Endothelial cell of hepatic sinusoid (primary cell): ENCODE measurements at regions not wholly inside any gene's neighbourhood (a gene's known extent, or its start where the extent isn't known, plus 50 kb on each side); places are given as distances from the start of the nearest gene placed in this dataset.
"Not testable (repeated sequence)": the region's sequence is repeated elsewhere in the genome, so short reads cannot be mapped to it uniquely, and the experiment has no call there.

Experiments used
- in situ Hi-C: cut with HindIII; loops from 2 replicates; pipeline ENCODE4 v1.10.0; 2017; ENCODE audit warnings: low sequenced_read_pairs

DNA sequence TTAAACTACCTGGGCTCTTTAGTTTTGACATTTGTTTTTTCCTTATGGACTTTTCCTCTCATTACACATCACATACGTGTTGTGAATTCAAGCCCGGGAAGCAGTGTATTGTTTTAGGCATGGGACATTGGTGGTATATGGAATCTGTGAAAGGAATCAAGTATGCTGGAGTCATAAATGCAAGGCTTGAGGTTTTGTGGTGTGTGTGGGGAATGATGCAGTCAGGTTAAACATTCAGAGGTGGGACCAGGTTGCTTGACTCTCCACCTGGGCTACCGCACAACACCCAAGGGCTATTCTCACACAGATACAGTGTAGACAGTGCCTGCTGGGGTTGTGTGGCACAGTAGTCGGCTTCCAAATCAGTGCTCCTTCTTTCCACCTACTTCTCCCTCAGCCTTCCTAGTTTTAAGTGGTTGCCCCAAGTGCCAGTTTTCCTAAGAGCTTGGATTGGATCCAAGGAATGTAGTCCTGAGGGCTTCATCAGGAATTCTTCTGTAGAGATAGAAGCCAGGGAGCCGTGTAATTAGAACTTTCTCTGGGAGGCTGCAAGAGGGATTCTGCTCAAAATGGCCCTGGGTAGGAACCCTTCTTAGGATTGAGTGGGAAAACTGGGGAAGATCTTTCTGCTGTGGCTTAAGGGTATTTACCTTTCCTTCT is 243.7 kb downstream of the C12orf75 start:
- in situ Hi-C loops, result no loop called here

DNA sequence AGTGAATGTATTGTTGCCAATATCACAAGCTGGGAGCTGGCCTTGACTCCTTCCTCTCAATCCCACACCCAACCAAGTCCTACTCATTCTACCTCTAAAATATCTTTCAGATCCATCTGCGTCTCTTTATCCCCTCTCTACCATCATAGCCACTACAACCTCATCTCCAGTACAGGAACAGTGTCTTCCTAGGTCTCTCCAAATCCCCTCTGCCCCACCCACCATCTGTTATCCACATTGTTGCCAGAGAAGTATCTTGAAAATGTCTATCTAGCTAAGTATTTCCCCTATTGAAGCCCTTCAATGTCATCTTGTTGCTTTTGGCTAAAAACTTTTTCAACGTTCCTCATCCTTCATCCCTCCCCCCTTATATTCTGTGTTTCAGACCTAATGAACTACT is 244.7 kb downstream of the C12orf75 start:
- in situ Hi-C loops, result no loop called here

DNA sequence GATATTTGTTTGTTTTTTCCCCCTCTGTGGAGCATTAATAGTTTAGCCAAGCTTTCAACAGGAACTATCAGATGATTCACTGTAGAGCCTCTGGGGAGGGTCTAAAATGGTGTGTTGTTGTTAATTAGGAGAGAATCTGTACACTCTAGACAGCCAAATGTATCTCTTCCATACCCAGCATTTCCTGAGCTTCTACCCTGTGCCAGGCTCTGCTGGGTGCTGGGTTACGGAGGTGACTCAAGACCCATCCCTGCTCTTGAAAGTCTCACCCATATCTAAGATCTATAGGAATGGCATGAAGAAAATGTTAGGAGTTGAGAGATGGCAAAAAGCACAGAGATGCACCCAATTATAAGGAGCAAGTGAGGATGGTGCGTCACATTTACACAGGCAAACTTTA is 245.8 kb downstream of the C12orf75 start:
- in situ Hi-C loops, result no loop called here

DNA sequence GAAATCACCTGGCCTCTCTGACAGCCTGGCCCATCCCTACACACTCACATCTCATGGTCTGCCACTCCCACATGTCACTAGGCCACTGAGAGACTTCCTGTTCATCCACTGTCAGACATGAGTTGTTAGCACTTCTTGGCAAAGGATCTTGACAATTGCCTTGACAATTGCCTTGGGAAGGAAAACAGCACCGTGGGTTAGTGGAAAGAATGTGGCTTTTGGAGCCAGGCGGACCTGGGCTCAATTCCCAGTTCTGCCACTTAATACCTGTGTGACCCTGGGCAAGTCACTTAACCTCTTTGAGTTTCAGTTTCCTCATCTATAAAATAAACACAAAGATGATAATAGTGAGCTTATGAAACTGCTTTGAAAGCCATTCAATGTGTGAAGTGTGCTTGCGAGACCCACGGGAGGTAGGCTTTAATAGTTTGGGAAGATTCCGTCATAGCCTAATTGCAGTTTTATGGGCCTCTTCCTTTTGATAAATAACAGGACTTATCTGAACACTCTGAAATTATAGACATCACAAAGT is 250.4 kb downstream of the C12orf75 start:
- in situ Hi-C loops, result no loop called here

DNA sequence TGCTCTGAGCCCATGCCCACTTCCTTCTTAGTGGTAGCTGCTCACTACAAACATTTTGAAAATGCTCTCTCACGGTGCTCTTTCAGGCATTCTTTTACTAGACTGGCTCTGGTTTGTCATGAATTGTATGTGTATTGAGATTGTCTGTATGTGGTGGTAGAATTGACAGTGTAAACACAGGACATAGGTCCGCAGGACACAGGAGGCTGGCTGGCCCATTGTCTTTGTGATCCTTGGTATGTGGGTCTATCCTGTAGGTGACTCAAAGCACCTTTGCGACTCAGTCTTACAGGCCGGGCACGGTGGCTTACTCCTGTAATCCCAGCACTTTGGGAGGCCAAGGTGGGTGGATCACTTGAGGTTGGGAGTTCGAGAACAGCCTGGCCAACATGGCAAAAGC is 250.9 kb downstream of the C12orf75 start:
- in situ Hi-C loops, result no loop called here

DNA sequence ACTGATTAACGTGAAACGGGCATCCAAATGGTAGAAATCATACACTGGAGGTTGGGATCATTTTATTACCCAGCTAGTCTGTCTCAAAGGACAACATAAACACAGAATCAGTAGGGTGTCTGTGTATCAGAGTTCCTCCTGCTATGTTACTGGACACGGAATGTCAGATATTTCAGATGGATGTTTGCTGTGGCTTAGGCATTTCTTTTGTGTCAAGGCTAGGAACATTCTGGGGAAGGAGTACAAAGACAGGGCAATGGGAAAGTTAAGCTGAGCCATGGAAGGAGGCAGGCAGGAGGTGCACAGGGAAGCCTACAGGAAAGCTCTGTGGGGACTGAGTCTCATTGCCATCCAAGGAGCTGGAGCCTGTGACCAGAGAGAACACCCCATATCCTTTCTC is 254.6 kb downstream of the C12orf75 start:
- in situ Hi-C loops, result no loop called here

DNA sequence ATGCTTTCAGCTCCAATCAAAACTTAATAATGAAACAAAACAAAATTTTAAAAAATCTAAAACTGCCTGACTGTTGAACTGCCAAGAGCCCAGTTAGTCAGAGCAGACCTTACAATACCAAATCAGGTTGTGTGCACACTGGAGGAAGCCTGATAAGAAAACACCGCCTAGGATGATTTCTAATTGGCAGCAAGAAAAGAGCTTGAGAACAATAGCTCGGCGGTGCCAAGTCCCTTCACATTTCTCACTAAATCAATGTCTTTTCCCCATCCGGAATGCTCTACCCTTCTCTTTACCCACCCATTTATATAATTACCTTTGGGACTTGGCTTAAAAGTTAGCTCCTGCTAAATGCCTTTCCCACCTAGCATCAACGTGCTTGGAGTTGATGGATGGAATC is 256.7 kb downstream of the C12orf75 start:
- in situ Hi-C loops, result no loop called here

DNA sequence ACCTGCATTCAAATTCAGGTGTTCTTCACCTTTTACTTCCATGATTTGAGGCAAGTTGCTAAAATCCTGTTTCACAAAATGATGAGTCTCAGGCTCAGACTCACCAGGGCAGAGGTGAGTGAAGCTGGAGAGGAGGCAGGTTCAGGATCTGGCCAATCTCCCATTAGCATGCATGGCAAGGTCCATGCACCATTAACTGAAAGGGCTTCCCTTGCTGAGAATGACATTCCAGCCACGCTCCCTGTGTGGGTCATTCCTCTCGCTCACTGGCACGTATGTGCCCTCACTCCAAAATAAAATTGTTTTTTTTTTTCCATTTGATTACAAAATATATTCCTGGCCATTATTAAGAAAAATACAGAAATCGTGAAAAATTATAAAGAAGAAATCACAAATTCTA is 257.6 kb downstream of the C12orf75 start:
- in situ Hi-C loops, result no loop called here

DNA sequence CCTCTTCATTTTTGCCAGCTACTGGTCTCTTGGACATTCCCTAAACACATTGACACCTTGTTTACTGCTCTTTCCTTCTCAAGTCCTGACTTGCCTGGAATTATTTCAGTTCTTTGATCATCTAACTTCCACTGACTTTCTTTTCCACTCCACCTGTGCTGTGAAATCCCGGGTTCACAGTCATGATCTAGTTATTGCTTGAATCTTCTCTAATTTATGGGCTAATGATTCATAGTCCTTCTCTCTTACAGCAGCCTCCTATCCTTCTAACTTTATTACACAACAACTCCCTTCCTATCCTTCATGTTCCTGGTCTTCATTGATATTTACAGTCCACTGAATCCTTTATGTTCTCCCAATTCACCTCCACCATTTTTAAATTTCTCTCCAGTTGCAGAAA is 260.1 kb downstream of the C12orf75 start:
- in situ Hi-C loops, result no loop called here

DNA sequence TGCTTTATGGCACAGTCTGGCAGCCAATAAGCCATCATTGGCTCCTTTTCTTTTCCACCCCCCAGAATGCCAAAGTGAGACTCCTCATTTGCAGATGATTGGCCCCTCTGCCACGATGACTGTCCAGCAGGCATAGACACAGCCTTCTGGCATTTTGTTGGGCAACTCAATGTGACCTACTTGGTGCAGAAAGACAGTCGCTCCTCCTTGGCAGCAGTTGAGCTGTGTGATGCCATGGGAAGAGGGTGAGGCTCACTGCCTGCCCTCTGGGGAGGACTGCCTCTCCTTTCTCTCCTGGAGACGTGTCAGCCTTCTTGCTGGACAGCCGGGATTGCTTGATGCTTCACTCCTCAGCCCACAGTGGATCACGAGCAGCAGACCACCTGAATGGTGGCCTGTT is 264.9 kb downstream of the C12orf75 start:
- in situ Hi-C loops, result no loop called here

DNA sequence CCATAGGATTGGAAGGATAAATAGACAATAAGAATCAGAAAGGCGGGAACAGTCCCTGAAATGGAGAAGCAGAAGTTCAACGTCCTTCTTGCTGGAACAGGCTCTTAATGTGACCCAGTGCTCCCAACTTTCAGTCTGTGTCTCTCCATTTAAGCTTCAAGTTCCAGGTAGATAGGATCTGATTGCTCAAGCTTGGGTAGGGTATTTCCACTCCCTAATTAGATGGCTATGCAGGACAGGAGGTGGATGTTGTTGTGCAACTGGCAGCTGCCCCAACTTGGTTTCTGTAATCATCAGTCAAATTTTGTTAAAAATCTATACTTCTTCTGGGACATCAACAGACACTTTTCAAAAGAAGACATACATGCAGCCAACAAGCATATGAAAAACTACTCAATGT is 266.2 kb downstream of the C12orf75 start:
- in situ Hi-C loops, result no loop called here

DNA sequence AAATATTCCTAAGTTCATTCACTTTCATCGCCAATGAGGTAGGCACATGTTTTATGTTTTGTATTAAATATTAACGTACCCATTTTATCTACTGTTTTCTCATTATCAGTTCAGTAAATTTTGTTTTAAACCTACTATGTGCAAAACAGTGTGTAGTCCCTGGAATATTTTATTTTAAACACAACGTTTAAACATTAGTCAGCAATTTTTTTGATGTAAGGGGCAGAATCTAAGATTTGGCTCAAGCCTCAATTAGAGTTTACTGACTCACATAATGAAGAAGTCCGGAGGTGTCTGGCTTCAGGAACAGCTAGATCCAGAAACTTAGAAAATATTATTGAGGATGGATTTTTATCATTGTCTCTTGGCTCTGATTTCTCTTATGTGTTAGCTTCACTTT is 267.5 kb downstream of the C12orf75 start:
- in situ Hi-C loops, result no loop called here

DNA sequence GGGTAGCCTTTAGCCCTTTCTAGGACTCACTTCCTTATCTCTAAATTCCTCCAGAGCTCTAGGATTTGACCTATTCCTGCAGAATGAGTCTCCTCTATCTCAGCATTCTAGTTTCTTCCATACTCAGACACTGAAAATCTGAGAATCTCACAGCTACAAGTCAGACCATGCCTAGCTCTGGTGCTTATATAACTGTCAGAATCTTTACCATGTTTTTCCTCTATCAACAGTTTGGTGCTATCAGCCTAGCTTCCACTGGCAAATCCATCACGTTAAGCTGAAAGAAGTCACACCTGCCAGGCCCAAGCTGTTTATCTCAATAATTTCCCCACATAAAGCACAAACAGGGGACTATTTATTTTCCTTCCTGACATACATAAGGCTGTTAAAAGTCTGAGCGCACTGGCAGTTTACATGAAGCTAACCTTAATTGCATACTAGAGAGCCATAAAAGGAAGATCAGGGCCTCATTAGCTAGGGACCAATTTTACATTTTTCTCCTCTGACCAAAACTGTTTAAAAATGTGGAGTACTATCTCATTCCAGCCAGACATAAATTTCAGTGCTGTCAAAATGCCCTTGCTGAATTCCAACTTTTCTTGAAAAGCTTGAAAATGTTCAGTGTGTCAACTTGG is 270.5 kb downstream of the C12orf75 start:
- in situ Hi-C loops, result no loop called here

DNA sequence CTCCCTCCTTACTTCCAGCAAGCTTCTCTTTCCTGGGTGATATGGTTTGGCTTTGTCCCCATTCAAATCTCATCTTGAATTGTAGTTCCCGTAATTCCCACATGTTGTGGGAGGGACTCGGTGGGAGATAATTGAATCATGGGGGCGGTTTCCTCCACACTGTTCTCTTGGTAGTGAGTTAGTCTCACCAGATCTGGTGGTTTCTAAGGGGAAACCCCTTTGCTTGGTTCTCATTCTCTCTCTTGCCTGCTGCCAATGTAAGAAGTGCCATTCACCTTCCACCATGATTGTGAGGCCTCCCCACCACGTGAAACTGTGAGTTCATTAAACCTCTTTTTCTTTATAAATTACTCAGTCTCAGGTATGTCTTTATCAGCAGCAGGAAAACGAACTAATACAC is 271.8 kb downstream of the C12orf75 start:
- in situ Hi-C loops, result not testable (repeated sequence)

DNA sequence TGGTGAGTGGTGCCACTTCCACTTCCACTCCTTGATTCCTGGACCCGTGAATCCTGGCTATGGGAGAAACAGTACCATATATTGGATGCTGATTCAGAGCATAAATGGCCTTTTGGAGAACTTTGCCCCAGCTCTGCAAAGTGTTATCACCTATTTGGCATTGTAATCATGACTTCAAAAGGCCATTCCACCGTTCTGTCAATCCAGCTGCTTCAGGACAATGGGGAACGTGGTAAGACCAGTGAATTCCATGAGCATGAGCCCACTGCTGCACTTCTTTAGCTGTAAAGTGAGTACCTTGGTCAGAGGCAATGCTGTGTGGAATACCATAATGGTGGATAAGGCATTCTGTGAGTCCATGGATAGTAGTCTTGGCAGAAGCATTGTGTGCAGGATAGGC is 273.8 kb downstream of the C12orf75 start:
- in situ Hi-C loops, result not testable (repeated sequence)

DNA sequence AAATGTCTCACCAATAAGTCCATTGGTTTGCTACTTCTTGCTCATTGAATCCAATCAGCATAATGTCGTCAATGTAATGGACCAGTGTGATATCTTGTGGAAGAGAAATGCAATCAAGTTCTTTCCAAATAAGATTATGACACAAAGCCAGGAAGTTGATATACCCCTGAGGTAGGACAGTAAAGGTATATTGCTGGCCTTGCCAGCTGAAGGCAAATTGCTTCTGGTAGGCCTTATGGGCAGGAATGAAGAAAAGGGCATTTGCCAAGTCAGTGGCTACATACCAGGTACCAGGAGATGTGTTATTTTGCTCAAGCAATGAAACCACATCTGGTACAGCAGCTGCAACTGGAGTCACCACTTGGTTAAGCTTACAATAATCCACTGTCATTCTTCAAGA is 276.1 kb downstream of the C12orf75 start:
- in situ Hi-C loops, result not testable (repeated sequence)

DNA sequence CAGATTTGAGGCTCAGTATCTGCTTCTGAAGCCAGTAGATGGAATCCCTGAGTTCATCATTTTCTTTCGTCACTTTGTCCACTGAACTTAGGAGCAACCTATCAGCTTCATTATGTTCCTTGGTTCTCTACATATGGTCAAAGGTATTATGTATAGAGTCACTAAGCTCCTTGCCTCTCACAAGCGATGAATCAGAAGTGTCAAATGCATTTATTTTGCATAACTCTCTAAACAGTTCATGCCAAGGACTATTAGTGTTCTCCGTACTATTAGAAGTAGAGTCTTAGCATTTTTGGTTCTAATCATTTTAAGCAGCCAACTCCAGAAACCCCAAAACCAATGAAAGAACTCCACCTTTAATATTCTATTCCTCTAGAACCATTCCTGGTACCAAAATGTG is 278.5 kb downstream of the C12orf75 start:
- in situ Hi-C loops, result not testable (repeated sequence)

DNA sequence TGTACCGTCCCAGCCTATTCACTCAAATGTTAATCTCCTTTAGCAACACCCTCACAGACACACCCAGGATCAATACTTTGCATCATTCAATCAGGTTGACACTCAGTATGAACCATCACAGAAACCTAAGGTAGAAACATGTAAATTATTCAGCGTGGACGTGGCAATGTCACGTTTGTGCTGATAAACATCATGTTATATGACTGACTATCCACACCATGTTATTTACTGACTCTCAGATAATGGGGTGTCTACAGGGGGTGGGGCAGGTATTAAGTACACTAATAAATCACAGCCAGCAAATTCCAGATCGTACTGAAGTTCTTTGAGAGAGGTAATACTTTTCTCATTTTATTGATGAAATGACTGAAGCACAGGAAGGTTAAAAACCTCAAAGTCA is 280.0 kb downstream of the C12orf75 start:
- in situ Hi-C loops, result no loop called here

DNA sequence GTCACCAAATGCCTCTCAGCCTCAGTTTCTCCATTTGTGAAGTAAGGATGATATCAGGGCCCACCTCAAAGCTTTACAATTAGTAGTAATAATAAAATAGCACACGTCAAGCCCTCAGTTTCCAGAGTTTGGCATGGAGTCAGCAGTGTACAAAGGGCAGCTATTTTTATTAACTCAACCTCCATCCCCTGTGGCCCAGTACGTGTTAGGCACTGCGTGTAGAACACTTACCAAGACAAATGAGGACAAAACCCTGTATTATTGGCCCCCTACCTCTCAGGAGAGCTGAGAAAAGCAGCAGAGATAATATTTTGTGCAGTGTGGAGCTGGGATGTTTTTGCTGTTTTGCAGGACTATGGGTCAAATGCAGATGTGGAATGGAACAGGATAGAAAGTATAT is 280.8 kb downstream of the C12orf75 start:
- in situ Hi-C loops, result no loop called here

DNA sequence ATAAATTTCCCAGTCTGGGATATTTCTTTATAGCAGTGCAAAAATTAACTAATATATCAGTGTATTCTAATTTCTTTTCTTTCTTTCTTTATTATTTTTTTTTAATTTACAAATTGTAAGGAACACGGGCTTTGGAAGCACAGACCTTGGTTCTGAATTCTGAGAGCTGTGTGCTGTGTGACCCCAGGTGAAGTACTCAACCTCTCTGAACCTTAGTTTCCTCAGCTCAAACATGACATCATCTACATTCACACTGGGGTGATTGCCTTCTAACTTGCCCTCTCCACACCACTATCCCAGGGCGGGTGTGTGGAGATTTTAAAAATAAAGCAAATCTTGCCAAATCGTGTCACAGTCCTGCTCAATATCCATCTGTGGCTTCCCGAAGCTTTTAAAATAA is 282.8 kb downstream of the C12orf75 start:
- in situ Hi-C loops, result no loop called here

DNA sequence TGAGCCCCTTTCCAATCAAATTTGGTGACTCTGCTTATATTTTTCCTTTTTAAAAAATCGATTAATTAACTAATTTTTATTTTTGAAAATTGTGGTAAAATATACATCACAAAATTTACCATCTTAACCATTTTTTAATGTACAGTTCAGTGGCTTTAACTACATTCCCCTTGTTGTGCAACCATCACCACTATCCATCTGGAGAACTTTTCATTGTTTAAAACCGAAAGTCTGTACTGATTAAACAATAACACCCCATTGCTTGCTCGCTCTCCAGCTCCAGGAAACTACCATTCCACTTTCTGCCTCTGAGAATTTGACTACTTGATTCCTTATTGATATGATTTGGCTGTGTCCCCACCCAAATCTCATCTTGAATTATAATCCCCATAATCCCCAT is 283.4 kb downstream of the C12orf75 start:
- in situ Hi-C loops, result no loop called here

DNA sequence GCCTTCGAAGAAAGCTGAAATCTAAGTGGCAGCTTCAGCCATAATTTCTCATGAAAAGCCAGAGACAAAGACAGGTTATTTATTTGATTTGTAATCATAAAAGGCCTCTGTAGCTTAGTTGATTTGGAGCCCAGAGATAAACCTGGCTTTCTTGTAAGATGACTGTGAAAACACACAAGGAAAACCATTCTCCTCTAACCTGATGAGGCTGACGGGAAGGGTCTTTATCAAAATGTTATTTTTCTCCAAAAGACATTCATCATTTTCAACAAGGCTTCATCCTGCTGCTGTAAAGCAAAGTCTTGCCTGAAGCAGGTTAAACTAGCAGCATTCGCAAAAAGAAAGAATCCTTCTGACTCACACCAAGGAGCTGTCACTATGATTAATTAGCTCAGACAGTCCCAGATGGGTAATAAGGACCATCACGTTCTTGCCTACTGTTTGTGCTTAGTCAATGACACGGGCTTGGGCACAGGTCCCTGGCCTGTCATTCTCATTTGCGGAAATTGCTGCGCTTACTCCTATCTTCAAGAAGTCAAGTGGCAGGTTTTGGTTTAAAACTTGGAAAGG is 286.6 kb downstream of the C12orf75 start:
- in situ Hi-C loops, result no loop called here
